NCI-H1092 treated with DMSO at 0.1 percent for 48 hours (cell line): ENCODE measurements at regions not wholly inside any gene's neighbourhood (a gene's known extent, or its start where the extent isn't known, plus 50 kb on each side); places are given as distances from the start of the nearest gene placed in this dataset.
"Not testable (repeated sequence)": the region's sequence is repeated elsewhere in the genome, so short reads cannot be mapped to it uniquely, and the experiment has no call there.

ENCODE experiments used
- DNase-seq: peaks from one replicate; lab custom pipeline; 2025; lab: John Stamatoyannopoulos, UW

DNA sequence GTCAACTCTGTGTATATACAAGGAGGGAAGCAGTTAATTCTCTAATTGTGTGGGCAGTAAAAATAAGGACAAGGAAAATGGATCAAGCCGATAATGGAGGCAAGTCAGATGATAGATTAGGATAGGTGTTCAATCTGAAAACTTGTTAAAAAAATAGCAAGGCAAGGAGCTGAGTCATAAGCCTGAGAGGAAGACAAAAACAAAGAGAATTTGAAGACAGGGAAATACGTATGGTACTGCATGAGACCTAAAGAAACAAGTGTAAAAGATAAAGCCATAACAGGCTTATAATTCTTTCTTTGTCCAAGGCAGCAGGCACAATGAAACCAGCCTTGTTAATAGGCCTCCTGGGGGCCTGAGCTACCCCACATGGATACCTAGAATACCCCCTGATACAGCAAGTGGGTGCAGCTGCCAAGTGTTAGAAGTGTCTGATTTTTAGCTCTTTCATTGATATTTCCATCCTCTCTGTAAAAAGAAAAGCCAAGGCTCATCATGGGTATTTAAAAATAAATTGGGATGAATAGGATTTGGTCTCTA, 1570.6 kb upstream of the LRRTM3 start:
- DNase-seq, result no peak

DNA sequence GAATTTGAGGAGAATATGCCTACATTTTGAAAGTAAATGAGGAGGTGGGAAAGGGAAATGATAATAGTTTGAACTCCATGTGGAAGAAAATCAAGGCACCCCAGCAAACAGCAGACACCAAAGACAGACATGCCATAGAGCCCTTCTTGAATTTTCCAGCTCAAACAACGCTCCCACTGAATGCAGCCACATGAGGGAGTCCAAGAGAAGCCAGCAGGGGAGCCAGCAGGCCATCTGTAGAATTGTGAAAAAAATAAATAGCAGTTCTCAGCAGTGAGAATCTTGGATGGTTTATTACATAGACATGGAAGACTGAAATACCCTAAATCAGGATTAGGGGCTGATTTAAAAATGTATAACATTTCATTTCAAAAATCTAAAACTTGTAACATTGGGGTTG, 1567.3 kb upstream of the LRRTM3 start:
- DNase-seq, result no peak

DNA sequence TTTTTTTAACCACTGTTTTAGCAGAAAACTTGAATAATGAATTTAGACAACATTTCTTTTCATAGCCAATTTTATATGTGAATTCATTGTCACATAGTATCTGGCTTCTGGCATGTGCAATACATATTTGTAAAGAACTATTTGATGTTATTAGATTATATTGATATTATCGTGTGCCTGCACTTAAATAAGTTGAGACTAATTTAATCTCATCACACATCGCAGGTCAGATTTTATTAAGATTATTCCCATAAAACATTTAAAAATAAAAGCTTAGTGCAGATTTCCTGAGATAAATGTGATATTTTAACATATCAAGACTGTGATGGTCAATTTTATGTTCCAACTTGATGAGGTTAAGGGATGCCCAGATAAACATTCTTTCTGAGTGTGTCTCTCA, 1565.3 kb upstream of the LRRTM3 start:
- no peak for DNase-seq

DNA sequence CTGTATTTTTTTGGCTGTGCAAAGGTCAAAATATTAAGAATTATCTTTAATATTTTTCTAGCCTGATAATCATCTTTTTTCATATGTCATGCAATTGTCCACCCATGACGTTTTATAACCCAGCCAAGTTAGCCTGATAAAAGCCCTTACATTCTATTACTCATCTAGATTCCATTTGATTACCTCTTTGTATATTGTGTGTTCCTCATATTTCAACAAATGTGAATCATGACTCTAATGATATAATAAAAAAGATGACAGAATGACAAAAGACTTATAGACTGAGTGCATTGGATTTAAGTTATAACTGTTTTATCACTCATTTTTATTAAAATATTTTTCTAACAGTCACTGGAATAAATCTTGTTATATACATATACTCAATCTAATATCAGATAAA, 1560.0 kb upstream of the LRRTM3 start:
- DNase-seq, result no peak

DNA sequence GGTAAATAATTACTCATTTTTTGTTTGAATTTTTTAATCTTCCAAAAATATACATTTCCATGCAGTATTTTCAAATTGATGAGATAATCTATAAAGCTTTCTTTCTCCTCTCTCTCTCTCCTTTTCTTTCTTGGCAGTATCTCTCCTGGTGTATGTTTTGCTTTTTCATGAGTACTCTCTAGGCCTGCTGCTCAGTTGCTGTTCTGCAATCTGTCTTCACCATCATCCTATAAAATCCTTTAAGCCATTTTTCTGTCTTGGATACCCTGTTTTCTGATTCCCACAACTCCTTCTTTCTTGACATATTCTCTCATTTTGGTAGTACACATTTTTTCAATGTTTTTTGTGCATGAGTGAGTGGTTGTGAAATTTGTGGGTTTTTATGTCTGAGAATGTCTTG, 1558.1 kb upstream of the LRRTM3 start:
- DNase-seq, result no peak

DNA sequence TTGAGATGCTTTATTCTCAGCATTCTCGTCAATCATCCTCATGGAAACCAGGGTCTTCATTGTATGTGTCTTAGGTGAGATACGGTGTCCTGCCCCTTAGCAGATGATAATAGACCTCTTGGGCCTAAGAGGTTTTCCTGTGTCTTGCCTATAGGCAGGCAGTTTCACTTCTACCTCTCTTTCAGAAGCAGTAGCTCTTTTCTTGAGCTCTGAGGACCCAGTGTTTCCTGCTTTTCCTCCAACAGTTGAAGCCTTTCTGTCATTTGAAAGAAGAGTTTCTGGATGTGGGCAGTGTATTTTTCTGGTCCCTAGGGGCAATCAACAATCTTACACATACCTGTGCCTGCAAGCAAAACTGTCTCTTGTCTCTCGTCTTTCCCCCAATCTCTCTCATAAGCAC, 1550.3 kb upstream of the LRRTM3 start:
- no peak for DNase-seq

DNA sequence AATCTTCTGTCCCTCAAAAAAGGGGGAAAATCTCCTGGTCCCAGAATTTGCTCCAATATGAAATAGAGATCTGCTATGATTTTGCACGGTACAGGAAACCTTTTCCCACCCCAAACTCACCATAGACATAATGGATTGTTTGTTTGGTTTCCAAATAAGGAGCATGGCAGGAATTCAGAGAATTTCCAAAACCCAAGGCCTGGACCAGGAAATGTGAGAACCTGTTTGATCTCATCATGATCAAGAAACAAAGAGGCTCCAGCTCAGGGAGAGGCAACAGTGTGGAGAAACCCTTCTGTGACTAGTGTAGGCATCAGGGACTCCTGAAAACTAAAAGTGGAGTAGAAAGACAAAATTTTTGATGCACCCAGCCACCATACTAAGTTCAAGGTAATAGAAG, 1548.1 kb upstream of the LRRTM3 start:
- DNase-seq, result no peak

DNA sequence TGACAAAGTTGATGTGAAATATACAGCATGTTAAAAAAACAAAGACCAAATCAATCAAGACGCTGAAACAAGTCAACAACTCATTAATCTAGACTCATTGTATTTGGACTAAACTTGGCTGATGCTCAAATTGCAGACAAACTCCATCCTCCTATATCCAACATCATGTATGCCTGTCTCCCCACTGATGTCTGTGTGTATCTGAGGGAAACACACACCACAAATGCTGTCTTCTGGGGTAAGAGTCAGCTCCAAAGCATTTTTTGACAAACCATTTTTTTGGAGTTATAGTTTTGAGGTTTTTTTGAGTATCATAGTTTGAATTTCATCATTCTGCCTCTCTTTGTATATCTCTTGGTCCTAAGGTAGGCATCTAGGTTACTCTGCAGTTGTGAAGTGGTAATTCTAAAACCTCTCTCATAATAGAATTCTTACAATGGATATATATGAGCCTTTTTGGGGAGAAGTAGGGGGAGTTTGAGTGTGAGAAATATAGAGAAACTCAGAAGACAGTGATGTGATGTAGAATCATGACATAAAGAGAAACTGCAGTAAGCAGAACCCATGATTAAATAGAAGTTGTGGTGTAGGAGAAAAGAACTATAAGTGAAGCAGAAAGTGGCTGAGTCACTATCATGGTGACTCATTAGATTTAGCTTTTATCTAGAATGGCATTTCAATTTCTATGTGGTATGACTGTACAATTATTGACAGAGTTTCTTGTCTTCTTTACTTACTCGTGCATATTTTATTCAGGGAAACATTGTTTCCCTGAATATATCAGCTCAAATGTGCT, 1531.1 kb upstream of the LRRTM3 start:
- no peak for DNase-seq

DNA sequence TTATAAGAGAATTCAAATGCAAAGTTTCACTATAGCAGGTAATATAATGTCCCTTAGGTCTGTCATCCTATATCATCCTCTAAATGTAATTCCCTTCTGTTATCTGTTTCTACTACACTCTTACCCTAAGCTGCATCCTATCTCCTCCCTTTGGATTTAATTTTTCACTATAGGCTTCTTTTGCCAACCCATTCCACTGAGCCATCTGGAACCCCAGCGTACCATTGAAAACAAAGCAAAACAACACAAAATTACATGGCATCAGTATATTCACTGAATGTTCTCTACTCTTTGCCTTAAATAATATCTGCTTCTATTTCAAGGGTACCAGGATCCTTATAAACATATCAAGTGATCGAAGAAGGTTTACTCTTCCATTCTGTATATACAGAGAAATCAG, 1530.2 kb upstream of the LRRTM3 start:
- DNase-seq, result no peak

DNA sequence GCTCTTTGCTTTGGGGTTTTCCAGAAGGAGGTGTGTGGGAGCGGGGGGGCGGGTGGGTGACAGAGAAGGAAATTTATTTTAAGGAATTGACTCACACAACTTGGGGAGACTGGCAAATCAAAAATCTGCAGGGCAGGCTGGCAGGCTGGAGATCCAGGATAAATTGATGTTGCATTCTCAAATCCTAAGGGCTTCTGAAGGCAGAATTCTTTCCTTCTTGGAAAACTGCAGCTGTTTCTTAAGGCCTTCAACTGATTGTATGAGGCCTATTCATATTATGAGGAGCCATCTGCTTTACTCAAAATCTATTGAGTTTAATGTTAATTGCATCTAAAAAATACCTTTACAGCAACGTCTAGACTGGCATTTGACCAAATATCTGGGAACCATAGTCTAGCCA, 1528.8 kb upstream of the LRRTM3 start:
- DNase-seq, result no peak

DNA sequence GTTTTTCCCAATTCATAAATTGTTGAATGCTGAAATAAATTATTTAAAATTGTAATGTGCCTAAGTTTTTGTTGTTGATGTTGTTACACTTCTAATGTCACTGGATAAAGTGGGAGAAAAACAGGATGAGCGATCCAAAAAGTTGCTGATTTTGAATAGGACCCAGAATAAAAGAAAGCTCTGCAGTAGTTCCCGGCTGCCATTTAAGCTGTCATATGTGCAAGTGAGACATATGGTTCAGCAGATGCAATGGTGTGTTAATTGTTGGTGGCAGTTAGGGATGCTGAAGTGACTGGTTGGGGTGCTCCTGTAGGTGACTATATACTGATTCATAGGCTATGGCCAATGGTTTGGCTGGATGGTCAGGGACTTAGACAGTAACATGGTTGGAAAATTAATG, 1517.4 kb upstream of the LRRTM3 start:
- DNase-seq, result no peak

DNA sequence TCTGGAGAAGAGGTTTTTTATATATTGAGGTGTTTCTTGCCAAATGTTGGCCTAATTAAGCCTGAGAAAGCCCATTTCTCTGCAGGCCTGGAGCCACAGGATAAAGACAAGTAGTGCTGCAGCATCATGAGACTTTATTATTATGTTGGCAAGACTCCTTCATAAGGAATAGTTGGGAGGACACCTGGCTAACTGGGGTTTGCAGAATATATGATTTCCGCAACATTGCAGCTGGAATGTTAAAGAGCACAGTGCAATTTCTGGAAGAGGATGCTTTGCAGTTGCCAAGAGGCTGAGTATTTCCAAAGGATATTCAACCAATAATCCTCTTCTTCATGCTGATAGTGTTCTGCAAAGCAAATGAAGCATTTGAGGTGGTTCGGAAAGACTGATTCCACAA, 1512.8 kb upstream of the LRRTM3 start:
- DNase-seq, result no peak

DNA sequence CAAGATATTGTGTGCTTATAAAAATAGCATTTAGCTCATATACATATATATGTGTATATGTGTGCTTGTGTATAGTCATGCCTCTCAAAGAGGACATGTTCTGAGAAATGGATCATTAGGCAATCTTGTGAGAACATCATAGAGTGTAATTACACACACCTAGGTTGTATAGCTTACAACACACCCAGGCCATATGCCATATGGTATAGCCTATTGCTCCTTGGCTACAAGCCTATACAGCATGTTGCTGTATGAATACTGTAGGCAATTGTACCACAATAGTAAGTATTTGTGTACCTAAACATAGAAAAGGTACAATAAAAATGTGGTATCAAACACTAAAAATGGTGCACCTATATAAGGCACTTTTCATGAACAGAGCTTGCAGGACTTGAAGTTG, 1510.5 kb upstream of the LRRTM3 start:
- no peak for DNase-seq

DNA sequence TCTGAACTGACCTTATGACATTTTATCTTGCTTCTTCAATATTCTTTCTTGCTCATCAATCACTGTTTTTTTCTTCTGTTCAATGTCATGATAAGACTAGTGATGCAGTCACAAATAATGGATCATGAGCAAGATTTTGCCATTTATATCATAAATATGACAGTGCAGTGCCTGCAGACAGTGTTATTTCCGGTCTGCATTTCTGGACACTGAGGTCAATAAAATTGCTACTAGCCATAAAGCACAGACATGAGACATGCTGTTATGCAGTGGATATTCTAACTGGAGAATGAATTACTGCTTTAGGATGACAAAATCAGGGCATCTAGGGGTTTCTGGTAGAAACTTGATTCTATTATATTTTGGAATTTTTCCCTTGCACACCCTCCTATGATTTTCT, 1509.7 kb upstream of the LRRTM3 start:
- no peak for DNase-seq

DNA sequence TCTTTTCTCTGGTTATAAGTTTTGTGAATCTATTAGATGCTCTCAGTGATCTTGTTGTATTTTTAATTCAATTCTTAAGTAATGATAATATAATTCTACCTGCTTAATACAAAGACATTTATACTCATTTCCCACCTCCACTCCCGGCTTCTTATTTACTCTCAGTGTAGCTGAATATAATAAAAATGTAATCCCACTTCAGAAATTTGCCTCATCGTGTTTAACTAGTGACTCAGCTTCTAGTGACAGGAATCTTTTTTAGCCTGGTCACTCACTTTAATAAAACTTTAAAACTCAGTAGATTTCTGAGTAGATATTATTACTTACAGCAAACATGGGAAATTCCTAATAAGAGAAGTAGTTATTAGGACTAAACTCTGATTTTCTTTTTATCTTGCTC, 1506.2 kb upstream of the LRRTM3 start:
- no peak for DNase-seq

DNA sequence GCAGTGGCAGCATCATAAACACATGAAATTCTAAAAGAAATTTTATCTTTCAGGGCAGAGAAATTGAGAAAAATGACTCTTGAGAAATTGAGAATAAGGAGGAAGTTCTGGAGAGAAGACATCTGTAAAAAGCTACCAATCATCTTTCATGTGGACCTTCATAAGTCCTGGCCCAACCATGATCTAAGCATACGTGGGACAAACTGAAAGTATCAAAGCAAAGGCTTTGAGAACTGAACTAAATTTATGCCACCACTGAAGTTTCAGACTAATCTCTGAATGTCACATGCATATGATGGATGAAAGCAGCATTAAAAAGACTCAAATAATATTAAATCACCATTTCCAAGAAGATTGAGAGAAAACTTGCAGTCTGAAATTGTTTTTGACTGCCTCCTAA, 1502.8 kb upstream of the LRRTM3 start:
- no peak for DNase-seq

DNA sequence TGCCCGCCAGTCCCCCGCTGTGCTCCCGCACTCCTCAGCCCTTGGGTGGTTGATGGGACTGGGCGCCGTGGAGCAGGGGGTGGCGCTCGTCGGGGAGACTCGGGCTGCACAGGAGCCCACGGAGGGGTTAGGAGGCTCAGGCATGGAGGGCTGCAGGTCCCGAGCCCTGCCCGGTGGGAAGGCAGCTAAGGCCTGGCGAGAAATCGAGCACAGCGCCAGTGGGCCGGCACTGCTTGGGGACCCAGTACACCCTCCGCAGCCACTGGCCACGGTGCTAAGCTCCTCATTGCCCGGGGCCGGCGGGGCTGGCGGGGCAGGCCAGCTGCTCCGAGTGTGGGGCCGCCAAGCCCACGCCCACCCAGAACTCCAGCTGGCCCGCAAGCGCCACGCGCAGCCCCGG, 1496.5 kb upstream of the LRRTM3 start:
- not testable (repeated sequence) for DNase-seq

DNA sequence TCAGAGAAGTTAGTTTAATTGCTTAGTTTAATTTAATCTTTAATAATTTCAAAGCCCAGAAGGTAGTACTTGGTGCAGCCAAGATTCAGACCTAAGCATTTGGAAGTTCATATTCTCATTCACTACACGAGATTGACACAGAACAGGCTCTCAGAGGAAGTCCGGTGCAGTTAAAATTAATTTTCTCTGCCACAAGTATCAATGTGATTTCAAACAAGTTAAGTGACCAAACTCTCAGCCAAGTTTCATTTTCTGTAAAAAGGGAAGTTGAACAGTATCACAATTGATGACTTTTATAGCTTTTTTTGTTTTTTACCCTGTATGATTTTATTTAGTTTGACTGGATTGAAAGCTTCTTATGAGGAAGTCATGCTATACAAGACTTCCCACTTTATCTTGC, 1494.9 kb upstream of the LRRTM3 start:
- DNase-seq, result no peak

DNA sequence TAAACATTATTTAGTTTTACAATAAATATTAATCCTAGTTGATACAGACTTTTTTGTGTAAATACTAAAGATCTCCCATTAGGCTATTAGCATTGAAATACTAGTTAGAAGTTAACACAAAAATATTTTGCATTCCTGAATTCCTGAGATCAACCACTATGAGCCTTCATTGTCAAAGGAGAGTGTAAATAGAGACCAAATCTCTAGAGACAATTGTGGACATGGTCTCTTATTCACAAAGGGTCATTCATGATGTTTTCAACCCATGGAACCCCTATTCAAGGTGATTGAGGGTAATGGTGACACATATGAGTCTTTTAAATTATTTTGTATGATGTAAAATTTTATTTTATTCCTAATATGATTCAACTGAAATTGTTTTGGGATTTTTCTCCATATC, 1454.8 kb upstream of the LRRTM3 start:
- DNase-seq, result no peak

DNA sequence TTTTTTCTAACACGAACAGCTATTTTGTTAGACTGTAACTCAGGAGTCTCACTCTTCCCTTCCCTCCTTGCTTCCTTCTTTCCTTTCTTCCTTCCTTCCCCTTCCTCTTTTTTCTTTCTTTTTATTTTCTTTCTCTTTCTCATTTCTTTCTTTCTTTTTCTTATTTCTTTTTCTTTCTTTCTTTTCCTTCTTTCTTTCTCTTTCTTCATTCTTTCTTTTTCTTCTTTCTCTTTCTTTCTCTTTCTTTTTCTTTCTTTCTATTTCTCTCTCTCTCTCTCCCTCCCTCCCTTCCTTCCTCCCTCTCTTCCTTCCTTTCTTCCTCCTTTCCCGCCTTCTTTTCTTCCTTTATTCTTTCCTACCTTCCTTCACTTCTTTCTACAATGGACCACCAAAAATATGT, 1443.0 kb upstream of the LRRTM3 start:
- DNase-seq, result no peak

DNA sequence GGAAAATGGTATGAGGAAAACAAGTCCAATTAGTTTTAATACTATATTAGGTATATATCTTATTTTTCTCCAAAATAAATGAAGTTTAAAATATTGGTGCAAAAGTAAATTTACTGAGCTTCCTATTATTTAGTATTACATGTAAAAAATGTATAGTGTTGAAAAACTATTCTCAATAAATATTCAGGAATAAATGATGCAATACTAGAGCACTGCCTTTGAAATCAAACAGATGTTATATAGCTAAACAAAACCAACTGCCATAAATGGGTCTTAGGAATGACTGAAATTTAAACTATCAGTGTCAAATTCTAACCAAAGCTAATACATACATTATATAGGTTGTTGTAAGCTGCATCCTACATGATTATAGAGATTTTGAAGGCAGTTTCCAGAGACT, 1434.0 kb upstream of the LRRTM3 start:
- no peak for DNase-seq

DNA sequence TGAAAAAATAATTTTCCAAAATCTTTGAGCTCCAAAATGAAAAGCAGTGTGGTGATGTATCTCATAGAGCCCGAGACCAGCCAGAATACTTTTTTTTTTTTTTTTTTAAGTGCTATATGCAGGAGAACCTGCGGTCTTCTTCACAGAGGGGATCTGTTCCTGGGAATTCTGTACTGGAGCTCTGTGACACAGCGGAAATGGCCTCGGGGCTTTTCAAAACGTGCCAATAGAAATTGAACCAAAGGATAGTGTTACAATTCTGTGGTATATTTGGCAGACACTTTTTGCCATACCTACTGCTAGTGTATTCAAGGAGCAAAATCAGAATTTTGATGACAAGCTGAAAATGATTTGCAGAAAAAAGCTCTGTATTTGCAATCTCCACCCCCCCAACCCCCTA, 1429.3 kb upstream of the LRRTM3 start:
- DNase-seq, result no peak

DNA sequence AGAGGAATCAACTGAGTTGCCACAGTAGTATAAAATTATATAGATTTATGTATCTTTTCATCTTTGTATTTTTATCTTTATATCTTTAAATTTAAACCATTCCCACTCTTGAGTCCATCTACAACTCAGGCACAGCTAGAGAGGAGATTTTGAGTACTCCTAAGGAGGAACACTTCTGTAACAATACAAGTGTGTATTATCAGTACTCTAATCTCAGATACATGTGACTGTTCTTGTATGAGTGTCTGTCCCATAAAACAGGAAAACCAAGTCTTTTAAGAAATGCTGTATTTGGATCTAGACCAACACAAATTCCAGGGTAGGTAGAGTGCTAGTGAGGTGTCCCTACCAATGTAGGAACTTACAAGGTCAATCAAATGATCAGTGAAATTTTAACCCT, 1428.0 kb upstream of the LRRTM3 start:
- no peak for DNase-seq

DNA sequence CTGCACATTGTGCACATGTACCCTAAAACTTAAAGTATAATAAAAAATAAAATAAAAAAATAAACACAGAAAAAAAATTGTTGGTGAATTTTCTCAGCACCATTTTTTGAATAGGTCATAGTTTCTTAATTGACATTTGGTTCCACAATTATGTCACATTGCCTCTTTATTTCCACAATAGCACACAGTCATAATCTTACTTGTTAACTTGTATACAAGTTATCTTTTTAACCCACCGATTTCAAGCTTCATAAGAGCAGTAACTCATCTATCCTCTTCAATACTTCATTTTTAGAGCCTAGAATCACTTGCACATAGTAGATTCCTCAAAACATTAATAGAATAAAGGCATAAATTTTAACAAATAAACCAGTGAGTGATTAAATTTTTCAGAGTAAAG, 1425.1 kb upstream of the LRRTM3 start:
- DNase-seq, result no peak
